CD14-positive monocyte (primary cell): ENCODE measurements at regions not wholly inside any gene's neighbourhood (a gene's known extent, or its start where the extent isn't known, plus 50 kb on each side); places are given as distances from the start of the nearest gene placed in this dataset.
A peak's percentile ranks its signal among the peaks of the same experiment; 100 is the strongest.

Experiments used
- DNase-seq, 3 donors: peaks; one replicate each; pipeline ENCODE4 v3.0.0-alpha.2; 2011 to 2022
- H2AFZ ChIP-seq: 2 replicates; pipeline ENCODE4 v1.6.0; 2012; ENCODE audit warnings: mild to moderate bottlenecking, low read depth, low read length, inconsistent platforms; ENCODE audit not compliant: insufficient read depth, poor library complexity, severe bottlenecking
- H3K27ac ChIP-seq, 2 donors: 1 replicate in 1 of 2; 2 replicates in 1 of 2; pipeline ENCODE4 v1.5.1; 2012 to 2013; ENCODE audit warnings: low read length in 2 of 2, control low read depth in 1 of 2, inconsistent platforms in 1 of 2, low read depth in 1 of 2, mild to moderate bottlenecking in 1 of 2
- H3K27me3 ChIP-seq, 2 donors: one replicate each; pipeline versions ENCODE4 v1.6.0 to v1.6.1; 2011 to 2013; ENCODE audit warnings: low read length in 2 of 2; ENCODE audit not compliant: control insufficient read depth in 2 of 2, insufficient read depth in 2 of 2
- H3K36me3 ChIP-seq, 2 donors: replicated peaks in 1 of 2; 1 replicate in 1 of 2; 2 replicates in 1 of 2; pipeline versions ENCODE4 v1.5.1 to v1.6.1; 2012 to 2013; ENCODE audit warnings: low read length in 2 of 2, control low read depth in 1 of 2, inconsistent platforms in 1 of 2, mild to moderate bottlenecking in 1 of 2; ENCODE audit not compliant: insufficient read depth in 2 of 2, control insufficient read depth in 1 of 2
- H3K4me1 ChIP-seq, 2 donors: 1 replicate in 1 of 2; 2 replicates in 1 of 2; pipeline versions ENCODE4 v1.5.1 to v1.6.1; 2012 to 2013; ENCODE audit warnings: low read length in 2 of 2, control low read depth in 1 of 2, inconsistent platforms in 1 of 2, mild to moderate bottlenecking in 1 of 2, moderate library complexity in 1 of 2; ENCODE audit not compliant: insufficient read depth in 2 of 2, control insufficient read depth in 1 of 2
- H3K4me2 ChIP-seq: replicated peaks from 2 replicates; pipeline ENCODE3; 2012; ENCODE audit warnings: low read length, moderate library complexity, mild to moderate bottlenecking; ENCODE audit not compliant: poor library complexity, severe bottlenecking; ENCODE audit errors: extremely low read depth
- H3K4me3 ChIP-seq, 3 experiments: fragments of 200-600 bp in 1 of 3; sonication (generic) in 1 of 3; replicated peaks in 1 of 3; 1 replicate in 2 of 3; 2 replicates in 1 of 3; pipeline ENCODE4 v1.5.1; 2011 to 2013; ENCODE audit warnings: low read length in 3 of 3, mild to moderate bottlenecking in 3 of 3, control low read depth in 2 of 3, low read depth in 2 of 3, inconsistent platforms in 1 of 3, moderate library complexity in 1 of 3
- H3K79me2 ChIP-seq: 2 replicates; pipeline ENCODE4 v1.6.0; 2012; ENCODE audit warnings: mild to moderate bottlenecking, control low read depth, inconsistent platforms, low read length, moderate library complexity; ENCODE audit not compliant: insufficient read depth
- H3K9ac ChIP-seq: 2 replicates; pipeline ENCODE4 v1.6.0; 2017; ENCODE audit warnings: low read length, mild to moderate bottlenecking; ENCODE audit not compliant: insufficient read depth, poor library complexity, severe bottlenecking
- H3K9me3 ChIP-seq, 2 donors: replicated peaks in 1 of 2; 1 replicate in 1 of 2; 2 replicates in 1 of 2; pipeline versions ENCODE4 v1.5.1 to v1.6.1; 2012 to 2013; ENCODE audit warnings: low read length in 2 of 2, control low read depth in 1 of 2; ENCODE audit not compliant: control insufficient read depth in 1 of 2, insufficient read depth in 1 of 2
- H4K20me1 ChIP-seq: 2 replicates; pipeline ENCODE4 v1.6.0; 2012; ENCODE audit warnings: mild to moderate bottlenecking, low read length, control low read depth, moderate library complexity; ENCODE audit not compliant: insufficient read depth
- H3K27ac Mint-ChIP-seq, 7 donors: one replicate each; pipeline ENCODE4 v1.8.0; 2020; ENCODE audit warnings: mild to moderate bottlenecking in 7 of 7, mixed read lengths in 7 of 7, moderate library complexity in 6 of 7, inconsistent platforms in 2 of 7
- H3K27me3 Mint-ChIP-seq, 3 donors: one replicate each; pipeline ENCODE4 v1.8.0; 2021 to 2022; ENCODE audit warnings: low read depth in 3 of 3, mild to moderate bottlenecking in 3 of 3, mixed read lengths in 3 of 3, moderate library complexity in 3 of 3, inconsistent platforms in 1 of 3
- H3K36me3 Mint-ChIP-seq, 2 donors: one replicate each; pipeline ENCODE4 v1.8.0; 2020; ENCODE audit warnings: mixed read lengths in 2 of 2, inconsistent platforms in 1 of 2, mild to moderate bottlenecking in 1 of 2
- H3K4me1 Mint-ChIP-seq: one replicate; pipeline ENCODE4 v1.8.0; 2020; ENCODE audit warnings: mild to moderate bottlenecking, mixed read lengths
- H3K4me3 Mint-ChIP-seq, 2 donors: one replicate each; pipeline ENCODE4 v1.8.0; 2020; ENCODE audit warnings: mild to moderate bottlenecking in 2 of 2, mixed read lengths in 2 of 2, moderate library complexity in 1 of 2
- H3K9me3 Mint-ChIP-seq, 7 donors: one replicate each; pipeline ENCODE4 v1.8.0; 2020 to 2022; ENCODE audit warnings: mixed read lengths in 7 of 7, mild to moderate bottlenecking in 6 of 7, moderate library complexity in 6 of 7, inconsistent platforms in 2 of 7
- CTCF ChIP-seq: fragments of 200-600 bp; IDR thresholded peaks from one replicate; pipeline ENCODE4 v1.8.0; 2022; ENCODE audit warnings: antibody characterized with exemption, mild to moderate bottlenecking
- WGBS: methylation state at CpG from one replicate; pipeline ENCODE4 v1.1.5; 2013; ENCODE audit warnings: missing lambda C conversion rate; ENCODE audit not compliant: insufficient coverage; 5-methylcytosine and 5-hydroxymethylcytosine counted together
- intact Hi-C, 2 donors: fragments of 100-400 bp; cut with micrococcal nuclease; formaldehyde crosslinking; loops; one replicate each; pipeline versions ENCODE4 v1.15.0 to v1.15.1; 2023

GRCh38 chr17:73782641-73783381 lies 138.6 kb upstream of the SDK2 start:
- intact Hi-C loops = no loop called here
- Mint-ChIP-seq H3K36me3 (no peaks in the 10 kb centered on the region), H3K4me3 (peak overlapping the region in 1 of 2 donors; percentile 48), H3K27ac (no peak overlapping the region), H3K27me3 (peaks cover 19 to 34% (median 29%) of the 10 kb centered on the region in 3 donors), H3K9me3 (peaks cover 0 to 5% (median 1%) of the 10 kb centered on the region in 7 donors), H3K4me1 (no peaks in the 10 kb centered on the region)
- Histone ChIP-seq H3K9ac (no peak overlapping the region), H3K27ac (no peak overlapping the region), H4K20me1 (no peaks in the 10 kb centered on the region), H3K27me3 (peaks cover 0 to 19% of the 10 kb centered on the region in 2 donors), H3K4me2 (no peak overlapping the region), H3K9me3 (no peaks in the 10 kb centered on the region), H3K4me3 (no peak overlapping the region), H2AFZ (no peak overlapping the region), H3K79me2 (no peaks in the 10 kb centered on the region), H3K36me3 (no peaks in the 10 kb centered on the region), H3K4me1 (no peaks in the 10 kb centered on the region)
- TF ChIP-seq CTCF = no peak
- 75% methylated on average over 10 of the region's 11 CpGs for WGBS
- no peak for DNase-seq

- H3K4me1 Mint-ChIP-seq = no peaks in the 10 kb centered on the region
- H3K4me3 Mint-ChIP-seq = no peak overlapping the region
- no peaks in the 10 kb centered on the region for H3K36me3 ChIP-seq
- no peak overlapping the region for H3K4me2 ChIP-seq
- no peak overlapping the region for H3K4me3 ChIP-seq
- H4K20me1 ChIP-seq = no peaks in the 10 kb centered on the region
- H2AFZ ChIP-seq = no peak overlapping the region
- peaks cover 19 to 35% (median 29%) of the 10 kb centered on the region in 3 donors for H3K27me3 Mint-ChIP-seq
- H3K9ac ChIP-seq = no peak overlapping the region
- no peak for TF ChIP-seq CTCF
- intact Hi-C loops = no loop called here
- H3K27ac Mint-ChIP-seq = no peak overlapping the region
- peaks cover 0 to 5% (median 1%) of the 10 kb centered on the region in 7 donors for H3K9me3 Mint-ChIP-seq
- no peaks in the 10 kb centered on the region for H3K36me3 Mint-ChIP-seq
- no peaks in the 10 kb centered on the region for H3K4me1 ChIP-seq
- no peak overlapping the region for H3K27ac ChIP-seq
- DNase-seq = no peak
- H3K9me3 ChIP-seq = no peaks in the 10 kb centered on the region
- H3K79me2 ChIP-seq = no peaks in the 10 kb centered on the region
- H3K27me3 ChIP-seq = peaks cover 0 to 19% of the 10 kb centered on the region in 2 donors
- WGBS = 100% methylated on average over 5 of the region's 6 CpGs
Observed at GRCh38 chr17:73783382-73783766, 139.1 kb upstream of the SDK2 start.
